K562 (cell line): ENCODE measurements at regions not wholly inside any gene's neighbourhood (a gene's known extent, or its start where the extent isn't known, plus 50 kb on each side); places are given as distances from the start of the nearest gene placed in this dataset.

Experiments used
- CBFA2T2 ChIP-seq: fragments of 450-650 bp; conservative IDR thresholded peaks from 2 replicates; pipeline ENCODE4 v1.6.1; 2017; ENCODE audit warnings: mild to moderate bottlenecking
- CCAR2 ChIP-seq: fragments of 200-400 bp; formaldehyde crosslinking; IDR thresholded peaks from 2 replicates; pipeline ENCODE4 v1.6.1; 2017; ENCODE audit warnings: mild to moderate bottlenecking, low read depth, low read length
- COPS2 ChIP-seq: fragments of 450-650 bp; conservative IDR thresholded peaks from 2 replicates; pipeline ENCODE4 v1.6.1; 2016; ENCODE audit warnings: mild to moderate bottlenecking, moderate library complexity
- FOXJ2 ChIP-seq: fragments of 200-800 bp; sonication (Bioruptor generic); IDR thresholded peaks from 2 replicates; pipeline ENCODE4 v1.6.1; 2016; ENCODE audit warnings: missing genetic modification characterization, missing compliant biosample characterization
- NFIX ChIP-seq: fragments of 250-450 bp; sonication (Bioruptor Pico); IDR thresholded peaks from 2 replicates; pipeline ENCODE4 v1.4.0; 2020; ENCODE audit warnings: low read depth, mild to moderate bottlenecking, moderate library complexity
- POLR2AphosphoS2 ChIP-seq: IDR thresholded peaks from 2 replicates; pipeline ENCODE4 v1.6.1; 2012; ENCODE audit warnings: low read length, improper control_type of control experiment
- SUPT5H ChIP-seq: fragments of 450-650 bp; IDR thresholded peaks from 2 replicates; pipeline ENCODE4 v1.6.1; 2016
- TAL1 ChIP-seq: fragments of 450-650 bp; IDR thresholded peaks from 2 replicates; pipeline ENCODE4 v1.6.1; 2016; ENCODE audit warnings: mild to moderate bottlenecking
- TCF3 ChIP-seq: sonication (generic); formaldehyde crosslinking; IDR thresholded peaks from 2 replicates; pipeline ENCODE4 v1.4.0; 2020; ENCODE audit warnings: mild to moderate bottlenecking, missing genetic modification reagents
- TSC22D4 ChIP-seq: fragments of 450-650 bp; IDR thresholded peaks from 2 replicates; pipeline ENCODE4 v1.6.1; 2016; ENCODE audit warnings: missing genetic modification characterization, missing biosample characterization, control low read depth
- ZNF12 ChIP-seq: sonication (generic); formaldehyde crosslinking; IDR thresholded peaks from 2 replicates; pipeline ENCODE4 v1.4.0; 2020; ENCODE audit warnings: mild to moderate bottlenecking, missing genetic modification reagents
- ZNF140 ChIP-seq: fragments of 250-450 bp; sonication (Bioruptor Pico); IDR thresholded peaks from 2 replicates; pipeline ENCODE4 v1.8.0; 2021; ENCODE audit warnings: moderate library complexity, mild to moderate bottlenecking, inconsistent platforms
- ZNF707 ChIP-seq: fragments of 250-450 bp; sonication (Bioruptor Pico); conservative IDR thresholded peaks from 2 replicates; pipeline ENCODE4 v1.8.0; 2022; ENCODE audit warnings: inconsistent platforms, mild to moderate bottlenecking, moderate library complexity
- ZSCAN32 ChIP-seq: fragments of 450-650 bp; formaldehyde crosslinking; IDR thresholded peaks from 2 replicates; pipeline ENCODE4 v1.4.0; 2020; ENCODE audit warnings: mild to moderate bottlenecking, moderate library complexity
- TF ChIP-seq, protein P1 (sequence below): conservative IDR thresholded peaks from 2 replicates; pipeline ENCODE4 v1.6.1; 2011; ENCODE audit warnings: low read depth, mild to moderate bottlenecking, low read length; ENCODE audit not compliant: control insufficient read depth
- TF ChIP-seq, protein P2 (sequence below), 2 experiments: fragments of 450-650 bp in 1 of 2; sonication (generic) in 1 of 2; formaldehyde crosslinking in 1 of 2; IDR thresholded peaks in 1 of 2; conservative IDR thresholded peaks in 1 of 2; 2 replicates each; pipeline versions ENCODE4 v1.6.1 to v1.8.1; 2016 to 2023; ENCODE audit warnings: mild to moderate bottlenecking in 2 of 2, moderate library complexity in 2 of 2, inconsistent platforms in 1 of 2, missing genetic modification reagents in 1 of 2
- TF ChIP-seq, protein P3 (sequence below), 2 experiments: fragments of 450-650 bp; conservative IDR thresholded peaks; 2 replicates each; pipeline ENCODE4 v1.6.1; 2017; ENCODE audit warnings: mild to moderate bottlenecking in 2 of 2, moderate library complexity in 2 of 2
- TF ChIP-seq, protein P4 (sequence below): fragments of 450-650 bp; formaldehyde crosslinking; IDR thresholded peaks from 2 replicates; pipeline ENCODE4 v1.4.0; 2022; ENCODE audit warnings: missing genetic modification characterization
- TF ChIP-seq, protein P5 (sequence below): fragments of 250-450 bp; sonication (Bioruptor Pico); IDR thresholded peaks from 2 replicates; pipeline ENCODE4 v1.5.0; 2022; ENCODE audit warnings: mild to moderate bottlenecking
- TF ChIP-seq, protein P6 (sequence below): fragments of 450-650 bp; formaldehyde crosslinking; IDR thresholded peaks from 2 replicates; pipeline ENCODE4 v1.4.0; 2020; ENCODE audit warnings: mild to moderate bottlenecking

DNA sequence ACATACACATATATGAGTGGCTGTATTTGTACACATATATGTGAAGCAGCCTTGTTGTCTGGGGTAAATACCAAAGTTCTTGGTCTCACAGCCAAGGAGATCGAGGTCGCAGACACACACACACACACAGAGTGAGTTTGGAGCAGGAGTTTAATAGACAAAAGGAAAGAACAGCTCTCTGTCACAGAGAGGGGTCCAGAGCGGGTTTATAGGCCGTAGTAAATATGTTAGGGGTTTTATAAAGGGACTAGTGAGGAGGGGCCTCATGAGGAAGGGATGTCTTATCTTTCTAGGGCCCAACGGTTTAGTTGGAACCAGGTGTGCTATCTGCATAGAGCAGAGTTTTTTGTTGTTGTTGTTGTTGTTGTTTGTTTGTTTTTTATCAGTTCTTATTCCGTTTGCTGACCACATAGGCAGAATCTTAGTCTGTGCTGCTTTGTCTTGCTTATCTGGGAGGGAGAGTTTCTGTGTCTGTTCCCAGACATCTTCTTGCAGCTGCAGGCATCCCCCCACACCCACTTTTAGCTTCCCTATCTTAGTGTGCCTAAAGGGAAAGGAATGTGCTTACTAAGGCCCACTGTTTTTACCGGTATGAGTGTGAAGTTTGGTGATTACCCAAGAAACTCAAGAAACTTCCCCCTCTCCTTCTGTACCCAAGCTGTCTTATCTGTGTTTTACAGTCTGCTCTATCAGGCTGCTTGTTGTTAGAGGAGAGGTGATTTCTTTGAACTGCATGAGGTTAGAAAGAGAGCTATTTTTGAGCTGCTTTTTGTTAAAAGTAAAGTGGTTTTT lies 91.9 kb downstream of the TENT5D start (continued):
- TF ChIP-seq TAL1, result peak; percentile 95
- TF ChIP-seq, protein P1, sequence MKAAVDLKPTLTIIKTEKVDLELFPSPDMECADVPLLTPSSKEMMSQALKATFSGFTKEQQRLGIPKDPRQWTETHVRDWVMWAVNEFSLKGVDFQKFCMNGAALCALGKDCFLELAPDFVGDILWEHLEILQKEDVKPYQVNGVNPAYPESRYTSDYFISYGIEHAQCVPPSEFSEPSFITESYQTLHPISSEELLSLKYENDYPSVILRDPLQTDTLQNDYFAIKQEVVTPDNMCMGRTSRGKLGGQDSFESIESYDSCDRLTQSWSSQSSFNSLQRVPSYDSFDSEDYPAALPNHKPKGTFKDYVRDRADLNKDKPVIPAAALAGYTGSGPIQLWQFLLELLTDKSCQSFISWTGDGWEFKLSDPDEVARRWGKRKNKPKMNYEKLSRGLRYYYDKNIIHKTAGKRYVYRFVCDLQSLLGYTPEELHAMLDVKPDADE, result no peak
- TF ChIP-seq, protein P2, sequence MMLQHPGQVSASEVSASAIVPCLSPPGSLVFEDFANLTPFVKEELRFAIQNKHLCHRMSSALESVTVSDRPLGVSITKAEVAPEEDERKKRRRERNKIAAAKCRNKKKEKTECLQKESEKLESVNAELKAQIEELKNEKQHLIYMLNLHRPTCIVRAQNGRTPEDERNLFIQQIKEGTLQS (IDR thresholded peaks at IDR 0.05), result peak; percentile 60; the same call in 1 of the 2 replicates
- TF ChIP-seq, protein P2 (CRISPR knock-in tag; conservative IDR thresholded peaks at IDR 0.05), result no peak
- no peak for TF ChIP-seq SUPT5H
- no peak for TF ChIP-seq ZSCAN32 (CRISPR knock-in tag)
- TF ChIP-seq COPS2, result no peak
- TF ChIP-seq, protein P3, sequence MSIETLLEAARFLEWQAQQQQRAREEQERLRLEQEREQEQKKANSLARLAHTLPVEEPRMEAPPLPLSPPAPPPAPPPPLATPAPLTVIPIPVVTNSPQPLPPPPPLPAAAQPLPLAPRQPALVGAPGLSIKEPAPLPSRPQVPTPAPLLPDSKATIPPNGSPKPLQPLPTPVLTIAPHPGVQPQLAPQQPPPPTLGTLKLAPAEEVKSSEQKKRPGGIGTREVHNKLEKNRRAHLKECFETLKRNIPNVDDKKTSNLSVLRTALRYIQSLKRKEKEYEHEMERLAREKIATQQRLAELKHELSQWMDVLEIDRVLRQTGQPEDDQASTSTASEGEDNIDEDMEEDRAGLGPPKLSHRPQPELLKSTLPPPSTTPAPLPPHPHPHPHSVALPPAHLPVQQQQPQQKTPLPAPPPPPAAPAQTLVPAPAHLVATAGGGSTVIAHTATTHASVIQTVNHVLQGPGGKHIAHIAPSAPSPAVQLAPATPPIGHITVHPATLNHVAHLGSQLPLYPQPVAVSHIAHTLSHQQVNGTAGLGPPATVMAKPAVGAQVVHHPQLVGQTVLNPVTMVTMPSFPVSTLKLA (conservative IDR thresholded peaks at IDR 0.05), result peak in 1 of 2 experiments; percentile 53; a peak in 1 of 4 replicates
- TF ChIP-seq, protein P4, sequence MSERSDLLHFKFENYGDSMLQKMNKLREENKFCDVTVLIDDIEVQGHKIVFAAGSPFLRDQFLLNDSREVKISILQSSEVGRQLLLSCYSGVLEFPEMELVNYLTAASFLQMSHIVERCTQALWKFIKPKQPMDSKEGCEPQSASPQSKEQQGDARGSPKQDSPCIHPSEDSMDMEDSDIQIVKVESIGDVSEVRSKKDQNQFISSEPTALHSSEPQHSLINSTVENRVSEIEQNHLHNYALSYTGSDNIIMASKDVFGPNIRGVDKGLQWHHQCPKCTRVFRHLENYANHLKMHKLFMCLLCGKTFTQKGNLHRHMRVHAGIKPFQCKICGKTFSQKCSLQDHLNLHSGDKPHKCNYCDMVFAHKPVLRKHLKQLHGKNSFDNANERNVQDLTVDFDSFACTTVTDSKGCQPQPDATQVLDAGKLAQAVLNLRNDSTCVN (CRISPR knock-in tag), result no peak
- TF ChIP-seq CCAR2, result no peak
- TF ChIP-seq ZNF12 (CRISPR knock-in tag), result no peak
- TF ChIP-seq POLR2AphosphoS2, result no peak
- peak; percentile 73 for TF ChIP-seq FOXJ2
- TF ChIP-seq NFIX (CRISPR knock-in tag), result no peak
- TF ChIP-seq, protein P5, sequence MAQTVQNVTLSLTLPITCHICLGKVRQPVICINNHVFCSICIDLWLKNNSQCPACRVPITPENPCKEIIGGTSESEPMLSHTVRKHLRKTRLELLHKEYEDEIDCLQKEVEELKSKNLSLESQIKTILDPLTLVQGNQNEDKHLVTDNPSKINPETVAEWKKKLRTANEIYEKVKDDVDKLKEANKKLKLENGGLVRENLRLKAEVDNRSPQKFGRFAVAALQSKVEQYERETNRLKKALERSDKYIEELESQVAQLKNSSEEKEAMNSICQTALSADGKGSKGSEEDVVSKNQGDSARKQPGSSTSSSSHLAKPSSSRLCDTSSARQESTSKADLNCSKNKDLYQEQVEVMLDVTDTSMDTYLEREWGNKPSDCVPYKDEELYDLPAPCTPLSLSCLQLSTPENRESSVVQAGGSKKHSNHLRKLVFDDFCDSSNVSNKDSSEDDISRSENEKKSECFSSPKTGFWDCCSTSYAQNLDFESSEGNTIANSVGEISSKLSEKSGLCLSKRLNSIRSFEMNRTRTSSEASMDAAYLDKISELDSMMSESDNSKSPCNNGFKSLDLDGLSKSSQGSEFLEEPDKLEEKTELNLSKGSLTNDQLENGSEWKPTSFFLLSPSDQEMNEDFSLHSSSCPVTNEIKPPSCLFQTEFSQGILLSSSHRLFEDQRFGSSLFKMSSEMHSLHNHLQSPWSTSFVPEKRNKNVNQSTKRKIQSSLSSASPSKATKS, result no peak
- TF ChIP-seq CBFA2T2, result peak; percentile 98
- TF ChIP-seq TCF3 (CRISPR knock-in tag), result peak; percentile 93
- TF ChIP-seq ZNF140, result no peak
- TF ChIP-seq ZNF707 (CRISPR knock-in tag), result no peak
- no peak for TF ChIP-seq TSC22D4
- TF ChIP-seq, protein P6, sequence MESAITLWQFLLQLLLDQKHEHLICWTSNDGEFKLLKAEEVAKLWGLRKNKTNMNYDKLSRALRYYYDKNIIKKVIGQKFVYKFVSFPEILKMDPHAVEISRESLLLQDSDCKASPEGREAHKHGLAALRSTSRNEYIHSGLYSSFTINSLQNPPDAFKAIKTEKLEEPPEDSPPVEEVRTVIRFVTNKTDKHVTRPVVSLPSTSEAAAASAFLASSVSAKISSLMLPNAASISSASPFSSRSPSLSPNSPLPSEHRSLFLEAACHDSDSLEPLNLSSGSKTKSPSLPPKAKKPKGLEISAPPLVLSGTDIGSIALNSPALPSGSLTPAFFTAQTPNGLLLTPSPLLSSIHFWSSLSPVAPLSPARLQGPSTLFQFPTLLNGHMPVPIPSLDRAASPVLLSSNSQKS (CRISPR knock-in tag), result no peak
